UCSD-AML1 (cell line): ENCODE measurements at regions not wholly inside any gene's neighbourhood (a gene's known extent, or its start where the extent isn't known, plus 50 kb on each side); places are given as distances from the start of the nearest gene placed in this dataset.

Experiments used
- DNase-seq: peaks from one replicate; lab custom pipeline; 2025; ENCODE audit not compliant: unreplicated experiment; lab: John Stamatoyannopoulos, UW

GRCh38 chr10:24793648-24794379, 70.1 kb upstream of the ARHGAP21 start:
- DNase-seq, result no peak

GRCh38 chr10:24792638-24793037, 69.0 kb upstream of the ARHGAP21 start:
- no peak for DNase-seq

- peak; percentile 12 for DNase-seq
Observed at GRCh38 chr10:24791084-24791726, 67.5 kb upstream of the ARHGAP21 start.

GRCh38 chr10:24790599-24790998, 66.9 kb upstream of the ARHGAP21 start:
- peak; percentile 13 for DNase-seq

- DNase-seq, result no peak
Observed at GRCh38 chr10:24790073-24790472, 66.4 kb upstream of the ARHGAP21 start.

- no peak for DNase-seq
Observed at GRCh38 chr10:24784923-24785322, 61.2 kb upstream of the ARHGAP21 start.

GRCh38 chr10:24784061-24784460, 60.4 kb upstream of the ARHGAP21 start:
- DNase-seq, result no peak

GRCh38 chr10:24783504-24783903, 59.8 kb upstream of the ARHGAP21 start:
- no peak for DNase-seq

GRCh38 chr10:24779737-24780136, 56.0 kb upstream of the ARHGAP21 start:
- no peak for DNase-seq

- DNase-seq, result no peak
Observed at GRCh38 chr10:24778298-24778697, 54.6 kb upstream of the ARHGAP21 start.

- no peak for DNase-seq
Observed at GRCh38 chr10:24777196-24777595, 53.5 kb upstream of the ARHGAP21 start.

- no peak for DNase-seq
Observed at GRCh38 chr10:24773939-24774589, 50.4 kb upstream of the ARHGAP21 start.
